ENCODE measurements at regions not wholly inside any gene's neighbourhood (a gene's known extent, or its start where the extent isn't known, plus 50 kb on each side); places are given as distances from the start of the nearest gene placed in this dataset.

DNA sequence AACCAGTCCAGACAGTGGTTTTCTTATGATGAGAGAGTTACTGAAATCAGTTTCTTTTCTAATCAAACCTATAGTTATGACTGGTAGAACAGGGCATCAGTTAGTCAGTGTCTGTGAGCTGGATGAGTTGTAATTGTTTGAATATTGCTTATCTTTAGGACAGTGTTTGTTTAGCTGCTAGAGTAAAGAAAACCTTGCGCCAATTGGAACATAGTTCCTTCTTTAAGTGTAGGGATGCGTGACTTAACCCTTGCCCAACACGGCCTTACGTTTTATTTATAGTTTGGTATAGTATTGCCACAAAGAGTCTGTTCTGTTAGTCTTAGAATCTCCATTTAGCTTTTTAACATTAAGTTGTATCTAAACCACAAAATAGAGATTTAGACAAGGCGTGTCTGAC, 572.6 kb downstream of the SLC16A7 start:
- POLR2A ChIA-PET (ENCODE audit: partially characterized antibody), result no interaction called here
- whole genome bisulfite sequencing, 2 experiments (ENCODE audit: extremely low coverage in 1 of 2, insufficient coverage in 1 of 2, insufficient read length in 1 of 2, insufficient replicate concordance in 2 of 2, low coverage in 1 of 2, low lambda C conversion rate in 2 of 2, missing lambda C conversion rate in 1 of 2), result 93% methylated on average over 5 of the region's 5 CpGs; no CpG with 5 or more reads in 1 of the 2 experiments
- no peak overlapping the region for H3K4me2 ChIP-seq (ENCODE audit: insufficient read depth in 1 of 2, low read depth in 2 of 2, low read length in 2 of 2)

More for the DNA sequence above, 572.6 kb downstream of the SLC16A7 start:
- H4K20me1 ChIP-seq (replicated peaks in 1 of 2; ENCODE audit: control insufficient read depth in 1 of 2, insufficient read depth in 2 of 2, low read length in 2 of 2), result no peaks in the 10 kb centered on the region
- H3K23me2 ChIP-seq (ENCODE audit: low read depth, low read length), result no peaks in the 10 kb centered on the region
- no peak overlapping the region for H2BK5ac ChIP-seq (ENCODE audit: low read depth, low read length)
- no peak for TF ChIP-seq HDAC6 (IDR thresholded peaks at IDR 0.05; ENCODE audit: low read depth, low read length)
- no peak for TF ChIP-seq POU5F1 (IDR thresholded peaks at IDR 0.05; ENCODE audit: low read depth, low read length)
- TF ChIP-seq KDM1A (IDR thresholded peaks at IDR 0.05; ENCODE audit: borderline replicate concordance, low read length), result no peak
- no peak for TF ChIP-seq ASH2L (IDR thresholded peaks at IDR 0.05; ENCODE audit: low read length)
- no peak for TF ChIP-seq CREB1 (IDR thresholded peaks at IDR 0.05)
- TF ChIP-seq FOSL1 (IDR thresholded peaks at IDR 0.05; ENCODE audit: insufficient read depth, low read depth, low read length), result no peak
- no peak for TF ChIP-seq CBX8 (IDR thresholded peaks at IDR 0.05; ENCODE audit: borderline replicate concordance, low read depth, low read length)
- no peak for TF ChIP-seq SP2 (IDR thresholded peaks at IDR 0.05; ENCODE audit: low read length)
- TF ChIP-seq ZNF274 (IDR thresholded peaks at IDR 0.05; ENCODE audit: borderline replicate concordance, extremely low read depth, low read length), result no peak
- H4K91ac ChIP-seq (replicated peaks; ENCODE audit: insufficient read length, low read length), result no peak overlapping the region
- no peak overlapping the region for H4K5ac ChIP-seq (ENCODE audit: insufficient read length, low read depth, low read length)
- FAIRE-seq (no peak), DNase-seq (ENCODE audit: low read depth in 1 of 2, low spot score in 2 of 2) (no peak)
- H4K8ac ChIP-seq (ENCODE audit: extremely low read depth, insufficient read depth, low read length), result no peak overlapping the region
- no peak overlapping the region for H3K4ac ChIP-seq (replicated peaks; ENCODE audit: insufficient read length, low read depth, low read length)
- H2BK15ac ChIP-seq (ENCODE audit: low read length), result no peak overlapping the region
- no peaks in the 10 kb centered on the region for H3K27me3 ChIP-seq (replicated peaks in 1 of 4; ENCODE audit: control insufficient read depth in 3 of 4, extremely low read depth in 1 of 4, insufficient read depth in 3 of 4, low read length in 3 of 4)
- no peaks in the 10 kb centered on the region for H3K9me3 ChIP-seq (ENCODE audit: insufficient read depth in 2 of 2, low read depth in 1 of 2, low read length in 1 of 2)
- no peak overlapping the region for H2BK120ac ChIP-seq (replicated peaks; ENCODE audit: low read depth, low read length)
- H3K36me3 ChIP-seq (ENCODE audit: control insufficient read depth in 2 of 4, insufficient read depth in 4 of 4, low read length in 3 of 4), result no peaks in the 10 kb centered on the region
- no peak overlapping the region for H3K27ac ChIP-seq (ENCODE audit: low read depth, low read length)
- no peak overlapping the region for H3K56ac ChIP-seq (replicated peaks; ENCODE audit: insufficient read length, low read depth, low read length)
- no peak overlapping the region for H2BK20ac ChIP-seq (ENCODE audit: low read length)
- H3K4me1 ChIP-seq (replicated peaks in 1 of 4; ENCODE audit: control insufficient read depth in 3 of 4, insufficient read depth in 4 of 4, low read length in 3 of 4), result no peaks in the 10 kb centered on the region
- no peak overlapping the region for H2AFZ ChIP-seq (ENCODE audit: low read length)
- H3K9ac ChIP-seq (replicated peaks in 1 of 4; ENCODE audit: extremely low read depth in 1 of 4, low read depth in 3 of 4, low read length in 3 of 4), result no peak overlapping the region
- no peak overlapping the region for H2BK12ac ChIP-seq (ENCODE audit: low read depth, low read length)
- no peak overlapping the region for H2AK5ac ChIP-seq (ENCODE audit: low read depth, low read length)
- H3K18ac ChIP-seq (ENCODE audit: extremely low read depth, low read length), result no peak overlapping the region
- CTCF ChIA-PET (ENCODE audit: partially characterized antibody), result no interaction called here
- H3K79me2 ChIP-seq (ENCODE audit: control insufficient read depth in 1 of 2, insufficient read depth in 2 of 2, low read length in 2 of 2), result no peaks in the 10 kb centered on the region
- H3K14ac ChIP-seq (ENCODE audit: insufficient read length), result no peak overlapping the region
- no peaks in the 10 kb centered on the region for H3K79me1 ChIP-seq (ENCODE audit: low read depth, low read length)
- H3K23ac ChIP-seq (ENCODE audit: insufficient read length), result no peak overlapping the region
- H3K4me3 ChIP-seq (ENCODE audit: extremely low read depth in 1 of 4, insufficient read depth in 2 of 4, low read depth in 3 of 4, low read length in 4 of 4), result no peak overlapping the region
